ENCODE measurements at regions not wholly inside any gene's neighbourhood (a gene's known extent, or its start where the extent isn't known, plus 50 kb on each side); places are given as distances from the start of the nearest gene placed in this dataset.

GRCh38 chr7:132653366-132653930 lies 77.2 kb upstream of the PLXNA4 start:
- H3K36me3 Mint-ChIP-seq (ENCODE audit: low read depth), result no peaks in the 10 kb centered on the region
- DNase-seq, result no peak
- peaks cover 41% of the 10 kb centered on the region for H3K4me1 Mint-ChIP-seq
- H3K4me3 Mint-ChIP-seq, result no peak overlapping the region
- peaks cover 3% of the 10 kb centered on the region for H3K9me3 Mint-ChIP-seq
- ATAC-seq, result no peak
- no peaks in the 10 kb centered on the region for H3K27me3 Mint-ChIP-seq
- peak overlapping the region; percentile 68 for H3K27ac Mint-ChIP-seq

DNA sequence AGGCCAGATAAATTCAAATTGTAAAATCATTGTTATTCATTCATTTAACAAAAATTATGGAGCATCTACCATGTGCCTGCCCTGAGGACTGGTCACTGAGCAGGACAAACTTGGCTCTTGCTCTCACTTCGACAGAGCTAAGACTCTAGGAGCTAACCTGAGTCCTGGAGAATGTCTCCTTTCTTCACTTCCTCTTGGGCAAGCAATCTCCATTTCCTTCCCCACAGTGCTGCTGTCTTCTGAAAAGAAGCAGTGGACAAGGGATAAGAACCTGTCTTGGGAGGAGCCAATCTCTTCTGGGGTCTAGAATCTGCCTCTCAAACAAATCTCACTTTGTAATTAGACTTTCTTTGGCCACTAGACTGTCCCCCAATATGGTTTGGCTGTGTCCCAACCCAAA lies 76.2 kb upstream of the PLXNA4 start:
- DNase-seq (no peak), ATAC-seq (no peak)
- Mint-ChIP-seq H3K36me3 (ENCODE audit: low read depth) (no peaks in the 10 kb centered on the region), H3K4me3 (no peak overlapping the region), H3K9me3 (peaks cover 3% of the 10 kb centered on the region), H3K27ac (no peak overlapping the region), H3K4me1 (peaks cover 36% of the 10 kb centered on the region), H3K27me3 (no peaks in the 10 kb centered on the region)

GRCh38 chr7:132650498-132650897 lies 74.2 kb upstream of the PLXNA4 start:
- Mint-ChIP-seq H3K27me3 (no peaks in the 10 kb centered on the region), H3K4me1 (peaks cover 18% of the 10 kb centered on the region), H3K27ac (no peak overlapping the region), H3K36me3 (ENCODE audit: low read depth) (no peaks in the 10 kb centered on the region), H3K4me3 (no peak overlapping the region), H3K9me3 (no peaks in the 10 kb centered on the region)
- DNase-seq (no peak), ATAC-seq (no peak)

GRCh38 chr7:132647311-132647710 lies 71.0 kb upstream of the PLXNA4 start:
- Mint-ChIP-seq H3K4me3 (no peak overlapping the region), H3K4me1 (no peaks in the 10 kb centered on the region), H3K27me3 (no peaks in the 10 kb centered on the region), H3K27ac (no peak overlapping the region), H3K36me3 (ENCODE audit: low read depth) (no peaks in the 10 kb centered on the region), H3K9me3 (no peaks in the 10 kb centered on the region)
- ATAC-seq (no peak), DNase-seq (no peak)

GRCh38 chr7:132646052-132646451 lies 69.8 kb upstream of the PLXNA4 start:
- DNase-seq, result no peak
- no peak overlapping the region for H3K27ac Mint-ChIP-seq
- no peaks in the 10 kb centered on the region for H3K27me3 Mint-ChIP-seq
- ATAC-seq, result no peak
- H3K4me3 Mint-ChIP-seq, result no peak overlapping the region
- H3K4me1 Mint-ChIP-seq, result no peaks in the 10 kb centered on the region
- H3K36me3 Mint-ChIP-seq (ENCODE audit: low read depth), result no peaks in the 10 kb centered on the region
- no peaks in the 10 kb centered on the region for H3K9me3 Mint-ChIP-seq

DNA sequence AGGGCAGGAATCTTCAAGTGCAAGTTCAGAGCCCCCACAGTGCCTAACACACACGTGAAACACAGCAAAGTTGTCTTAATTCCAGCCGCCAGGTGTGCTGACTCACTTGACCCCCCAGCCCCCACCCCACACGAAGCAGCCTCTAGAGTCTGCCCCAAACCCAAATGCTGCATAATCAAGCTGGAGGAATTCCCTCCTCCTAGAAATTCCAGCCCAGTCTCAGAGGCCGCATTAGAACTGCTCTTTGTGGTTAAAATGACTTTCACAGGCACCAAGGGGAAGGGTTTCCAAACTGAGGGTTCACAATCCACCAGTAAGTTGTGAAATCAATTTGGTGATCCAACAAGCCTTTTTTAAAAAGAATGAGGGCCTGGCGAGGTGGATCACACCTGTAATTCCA lies 67.0 kb upstream of the PLXNA4 start:
- H3K36me3 Mint-ChIP-seq (ENCODE audit: low read depth), result no peaks in the 10 kb centered on the region
- DNase-seq (no peak), ATAC-seq (no peak)
- no peak overlapping the region for H3K4me3 Mint-ChIP-seq
- H3K27me3 Mint-ChIP-seq, result no peaks in the 10 kb centered on the region
- H3K9me3 Mint-ChIP-seq, result no peaks in the 10 kb centered on the region
- no peaks in the 10 kb centered on the region for H3K4me1 Mint-ChIP-seq
- H3K27ac Mint-ChIP-seq, result no peak overlapping the region

DNA sequence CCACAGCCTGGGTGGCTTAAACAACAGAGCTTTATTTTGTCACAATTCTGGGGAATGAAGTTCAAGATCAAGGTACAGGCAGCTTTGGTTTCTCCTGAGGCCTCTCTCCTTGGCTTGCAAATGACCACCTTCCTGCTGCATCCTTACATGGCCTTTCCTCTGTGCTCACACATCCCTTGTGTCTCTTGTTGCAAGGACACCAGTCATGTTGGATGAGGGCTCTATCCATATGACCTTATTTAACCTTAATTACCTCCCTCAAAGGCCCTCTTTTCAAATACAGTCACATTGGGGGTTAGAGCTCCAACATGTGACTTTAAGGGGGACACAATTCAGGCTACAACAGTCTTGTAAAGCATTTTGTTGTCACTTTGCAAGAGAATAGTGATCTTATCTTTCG lies 65.0 kb upstream of the PLXNA4 start:
- ATAC-seq (no peak), DNase-seq (no peak)
- H3K4me3 Mint-ChIP-seq, result no peak overlapping the region
- no peaks in the 10 kb centered on the region for H3K27me3 Mint-ChIP-seq
- no peaks in the 10 kb centered on the region for H3K9me3 Mint-ChIP-seq
- H3K4me1 Mint-ChIP-seq, result no peaks in the 10 kb centered on the region
- H3K27ac Mint-ChIP-seq, result no peak overlapping the region
- no peaks in the 10 kb centered on the region for H3K36me3 Mint-ChIP-seq (ENCODE audit: low read depth)

DNA sequence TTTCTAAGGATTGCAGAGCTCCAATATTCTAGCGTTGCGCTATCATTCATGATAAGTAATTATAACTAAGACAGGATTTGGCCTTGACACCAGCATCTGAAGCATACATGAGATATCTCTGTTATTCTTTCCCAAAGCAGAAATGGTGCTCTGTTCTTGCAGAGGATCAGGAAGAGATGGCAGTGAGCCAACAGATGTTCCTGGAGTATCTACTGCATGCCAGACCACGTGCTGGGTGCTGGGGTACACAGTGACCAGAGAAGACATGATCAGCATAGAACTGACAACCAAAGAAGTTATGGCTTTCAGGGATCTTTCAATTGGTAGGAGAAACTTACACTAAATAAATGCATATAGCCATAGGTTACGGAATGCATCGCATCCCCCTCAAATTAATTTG lies 63.7 kb upstream of the PLXNA4 start:
- no peaks in the 10 kb centered on the region for H3K36me3 Mint-ChIP-seq (ENCODE audit: low read depth)

DNA sequence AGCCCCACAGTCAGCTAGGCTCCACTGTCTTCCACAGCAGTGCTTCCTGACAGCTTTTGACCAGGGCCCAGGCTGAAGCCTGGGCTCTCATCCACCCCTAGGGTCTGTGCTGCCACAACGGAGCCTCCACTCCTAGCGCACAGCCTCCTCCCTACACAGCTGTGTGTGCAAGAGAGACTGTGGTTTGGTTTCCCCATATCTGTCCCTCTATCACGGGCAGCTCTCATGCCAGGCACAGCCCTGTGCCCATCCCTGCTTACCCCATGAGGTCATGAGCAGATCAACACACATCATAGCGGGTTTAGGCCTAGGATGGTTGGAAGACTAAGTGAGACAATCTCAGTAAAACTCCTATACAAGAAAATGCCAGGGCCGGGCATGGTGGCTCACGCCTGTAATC lies 61.7 kb upstream of the PLXNA4 start:
- Mint-ChIP-seq H3K4me3 (no peak overlapping the region), H3K27ac (no peak overlapping the region), H3K27me3 (no peaks in the 10 kb centered on the region), H3K4me1 (no peaks in the 10 kb centered on the region), H3K9me3 (no peaks in the 10 kb centered on the region), H3K36me3 (ENCODE audit: low read depth) (no peaks in the 10 kb centered on the region)
- no peak for DNase-seq
- ATAC-seq, result no peak

More for the DNA sequence above, 63.7 kb upstream of the PLXNA4 start:
- H3K9me3 Mint-ChIP-seq, result no peaks in the 10 kb centered on the region
- H3K4me1 Mint-ChIP-seq, result no peaks in the 10 kb centered on the region
- no peak overlapping the region for H3K4me3 Mint-ChIP-seq
- no peak overlapping the region for H3K27ac Mint-ChIP-seq
- DNase-seq (no peak), ATAC-seq (no peak)
- H3K27me3 Mint-ChIP-seq, result no peaks in the 10 kb centered on the region

DNA sequence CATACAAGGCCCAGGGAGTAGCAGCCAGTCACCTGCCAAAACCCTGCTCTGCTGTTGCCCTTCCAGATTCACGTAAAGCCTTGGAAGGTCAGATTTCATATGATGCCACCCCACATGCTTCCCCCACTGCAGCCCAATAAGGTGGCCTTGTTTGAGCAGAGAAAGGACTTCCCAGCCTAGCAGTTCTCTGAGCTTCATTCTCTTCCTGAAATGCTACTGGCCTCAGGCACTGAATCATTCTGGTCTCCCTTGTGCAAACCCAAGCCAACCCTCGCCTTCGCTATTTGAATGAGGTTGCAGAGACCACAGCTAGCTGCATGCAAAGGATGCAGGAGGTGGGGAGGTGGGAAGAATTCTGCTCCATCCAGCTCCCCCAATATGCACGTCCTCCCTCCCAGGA lies 60.3 kb upstream of the PLXNA4 start:
- Mint-ChIP-seq H3K27ac (no peak overlapping the region), H3K9me3 (no peaks in the 10 kb centered on the region), H3K36me3 (ENCODE audit: low read depth) (no peaks in the 10 kb centered on the region), H3K4me1 (no peaks in the 10 kb centered on the region), H3K27me3 (no peaks in the 10 kb centered on the region), H3K4me3 (no peak overlapping the region)
- DNase-seq, result no peak
- no peak for ATAC-seq

DNA sequence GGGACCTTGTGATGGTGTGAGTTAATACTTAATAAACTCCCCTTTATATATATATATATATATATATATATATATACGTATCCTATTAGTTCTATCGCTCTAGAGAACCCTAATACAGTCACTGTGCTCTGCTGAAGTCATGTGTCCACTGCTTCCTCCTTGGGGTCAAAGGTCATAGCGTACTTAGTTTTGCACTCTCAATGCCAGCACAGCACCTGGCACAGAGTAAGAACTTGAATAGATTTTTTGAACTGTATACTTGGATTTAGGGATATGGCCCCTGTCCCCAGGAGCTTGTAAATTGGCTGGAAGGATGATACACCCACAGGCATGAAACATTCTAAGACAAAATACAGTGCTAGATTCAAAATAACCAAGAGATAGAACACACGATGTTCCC lies 58.9 kb upstream of the PLXNA4 start:
- H3K9me3 Mint-ChIP-seq, result no peaks in the 10 kb centered on the region
- no peak for ATAC-seq

GRCh38 chr7:132630834-132631233 lies 54.6 kb upstream of the PLXNA4 start:
- Mint-ChIP-seq H3K27ac (no peak overlapping the region), H3K36me3 (ENCODE audit: low read depth) (no peaks in the 10 kb centered on the region), H3K4me1 (no peaks in the 10 kb centered on the region)

More for the DNA sequence above, 58.9 kb upstream of the PLXNA4 start:
- H3K4me1 Mint-ChIP-seq, result no peaks in the 10 kb centered on the region
- DNase-seq, result no peak
- no peaks in the 10 kb centered on the region for H3K27me3 Mint-ChIP-seq
- no peak overlapping the region for H3K27ac Mint-ChIP-seq
- H3K36me3 Mint-ChIP-seq (ENCODE audit: low read depth), result no peaks in the 10 kb centered on the region
- H3K4me3 Mint-ChIP-seq, result no peak overlapping the region

More at GRCh38 chr7:132630834-132631233, 54.6 kb upstream of the PLXNA4 start:
- Mint-ChIP-seq H3K27me3 (no peaks in the 10 kb centered on the region), H3K4me3 (no peak overlapping the region), H3K9me3 (no peaks in the 10 kb centered on the region)
- DNase-seq (no peak), ATAC-seq (no peak)
